ENCODE measurements at regions not wholly inside any gene's neighbourhood (a gene's known extent, or its start where the extent isn't known, plus 50 kb on each side); places are given as distances from the start of the nearest gene placed in this dataset.
A peak's percentile ranks its signal among the peaks of the same experiment; 100 is the strongest.

DNA sequence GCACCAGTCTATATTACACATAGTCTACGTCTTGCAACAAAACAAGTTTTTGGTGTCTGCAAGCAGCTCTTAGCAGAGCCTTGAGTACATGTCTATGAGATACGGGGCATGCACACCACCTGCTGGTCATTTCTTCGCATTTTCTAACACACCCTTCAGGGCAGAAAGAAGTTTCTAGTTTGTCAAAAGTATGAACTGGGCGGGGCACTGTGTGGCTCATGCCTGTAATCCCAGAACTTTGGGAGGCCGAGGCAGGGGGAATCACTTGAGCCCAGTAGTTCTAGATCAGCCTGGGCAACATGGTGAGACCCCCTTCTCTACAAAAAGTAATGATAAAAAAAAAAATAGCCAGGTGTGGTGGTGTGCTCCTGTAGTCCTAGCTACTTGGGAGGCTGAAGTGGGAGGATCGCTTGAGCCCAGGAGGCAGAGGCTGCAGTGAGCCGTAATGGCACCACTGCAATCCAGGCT, 64.2 kb upstream of the ARL8B start (continued):
- TF ChIP-seq ZNF592 (IDR thresholded peaks at IDR 0.05) (peak; percentile 69), PBX2 (CRISPR knock-in tag; IDR thresholded peaks at IDR 0.05; ENCODE audit: low read depth) (no peak), PBX2 (tag; conservative IDR thresholded peaks at IDR 0.05; ENCODE audit: low read depth) (0 out of 2 replicates have a peak, but pooled peaks have one; percentile 3), RAD21 (CRISPR knock-in tag; conservative IDR thresholded peaks at IDR 0.05 in 1 of 2, IDR thresholded peaks at IDR 0.05 in 1 of 2) (peak; percentile 99), ARNT (IDR thresholded peaks at IDR 0.05) (peak in 1 of 2 experiments; percentile 67; a peak in 2 of 4 replicates), TBL1XR1 (IDR thresholded peaks at IDR 0.05; ENCODE audit: low read length in 2 of 2) (peak in 1 of 2 experiments; percentile 46; a peak in 1 of 4 replicates), DPF2 (IDR thresholded peaks at IDR 0.05) (peak; percentile 23), L3MBTL2 (IDR thresholded peaks at IDR 0.05) (peak; percentile 37; the same call in 1 of the 2 replicates), RFX1 (IDR thresholded peaks at IDR 0.05) (no peak), TCF3 (CRISPR knock-in tag; IDR thresholded peaks at IDR 0.05) (peak; percentile 36; the same call in 1 of the 2 replicates), RCOR1 (IDR thresholded peaks at IDR 0.05; ENCODE audit: borderline replicate concordance in 1 of 2, low read depth in 2 of 2, low read length in 2 of 2) (0 out of 4 replicates have a peak, but pooled peaks of 1 of the 2 experiments have one; percentile 45), BACH1 (tag; IDR thresholded peaks at IDR 0.05) (no peak)
- TF ChIP-seq, protein P1, sequence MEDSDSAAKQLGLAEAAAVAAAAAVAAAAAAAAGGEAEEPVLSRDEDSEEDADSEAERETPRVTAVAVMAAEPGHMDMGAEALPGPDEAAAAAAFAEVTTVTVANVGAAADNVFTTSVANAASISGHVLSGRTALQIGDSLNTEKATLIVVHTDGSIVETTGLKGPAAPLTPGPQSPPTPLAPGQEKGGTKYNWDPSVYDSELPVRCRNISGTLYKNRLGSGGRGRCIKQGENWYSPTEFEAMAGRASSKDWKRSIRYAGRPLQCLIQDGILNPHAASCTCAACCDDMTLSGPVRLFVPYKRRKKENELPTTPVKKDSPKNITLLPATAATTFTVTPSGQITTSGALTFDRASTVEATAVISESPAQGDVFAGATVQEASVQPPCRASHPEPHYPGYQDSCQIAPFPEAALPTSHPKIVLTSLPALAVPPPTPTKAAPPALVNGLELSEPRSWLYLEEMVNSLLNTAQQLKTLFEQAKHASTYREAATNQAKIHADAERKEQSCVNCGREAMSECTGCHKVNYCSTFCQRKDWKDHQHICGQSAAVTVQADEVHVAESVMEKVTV (CRISPR knock-in tag; IDR thresholded peaks at IDR 0.05): peak; percentile 94
- TF ChIP-seq, protein P2, sequence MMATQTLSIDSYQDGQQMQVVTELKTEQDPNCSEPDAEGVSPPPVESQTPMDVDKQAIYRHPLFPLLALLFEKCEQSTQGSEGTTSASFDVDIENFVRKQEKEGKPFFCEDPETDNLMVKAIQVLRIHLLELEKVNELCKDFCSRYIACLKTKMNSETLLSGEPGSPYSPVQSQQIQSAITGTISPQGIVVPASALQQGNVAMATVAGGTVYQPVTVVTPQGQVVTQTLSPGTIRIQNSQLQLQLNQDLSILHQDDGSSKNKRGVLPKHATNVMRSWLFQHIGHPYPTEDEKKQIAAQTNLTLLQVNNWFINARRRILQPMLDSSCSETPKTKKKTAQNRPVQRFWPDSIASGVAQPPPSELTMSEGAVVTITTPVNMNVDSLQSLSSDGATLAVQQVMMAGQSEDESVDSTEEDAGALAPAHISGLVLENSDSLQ (IDR thresholded peaks at IDR 0.05): no peak
- TF ChIP-seq, protein P3, sequence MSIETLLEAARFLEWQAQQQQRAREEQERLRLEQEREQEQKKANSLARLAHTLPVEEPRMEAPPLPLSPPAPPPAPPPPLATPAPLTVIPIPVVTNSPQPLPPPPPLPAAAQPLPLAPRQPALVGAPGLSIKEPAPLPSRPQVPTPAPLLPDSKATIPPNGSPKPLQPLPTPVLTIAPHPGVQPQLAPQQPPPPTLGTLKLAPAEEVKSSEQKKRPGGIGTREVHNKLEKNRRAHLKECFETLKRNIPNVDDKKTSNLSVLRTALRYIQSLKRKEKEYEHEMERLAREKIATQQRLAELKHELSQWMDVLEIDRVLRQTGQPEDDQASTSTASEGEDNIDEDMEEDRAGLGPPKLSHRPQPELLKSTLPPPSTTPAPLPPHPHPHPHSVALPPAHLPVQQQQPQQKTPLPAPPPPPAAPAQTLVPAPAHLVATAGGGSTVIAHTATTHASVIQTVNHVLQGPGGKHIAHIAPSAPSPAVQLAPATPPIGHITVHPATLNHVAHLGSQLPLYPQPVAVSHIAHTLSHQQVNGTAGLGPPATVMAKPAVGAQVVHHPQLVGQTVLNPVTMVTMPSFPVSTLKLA (conservative IDR thresholded peaks at IDR 0.05): 0 out of 4 replicates have a peak, but pooled peaks of 1 of the 2 experiments have one; percentile 12

Measured in K562 (cell line).